ENCODE measurements at regions not wholly inside any gene's neighbourhood (a gene's known extent, or its start where the extent isn't known, plus 50 kb on each side); places are given as distances from the start of the nearest gene placed in this dataset.
A peak's percentile ranks its signal among the peaks of the same experiment; 100 is the strongest.

DNA sequence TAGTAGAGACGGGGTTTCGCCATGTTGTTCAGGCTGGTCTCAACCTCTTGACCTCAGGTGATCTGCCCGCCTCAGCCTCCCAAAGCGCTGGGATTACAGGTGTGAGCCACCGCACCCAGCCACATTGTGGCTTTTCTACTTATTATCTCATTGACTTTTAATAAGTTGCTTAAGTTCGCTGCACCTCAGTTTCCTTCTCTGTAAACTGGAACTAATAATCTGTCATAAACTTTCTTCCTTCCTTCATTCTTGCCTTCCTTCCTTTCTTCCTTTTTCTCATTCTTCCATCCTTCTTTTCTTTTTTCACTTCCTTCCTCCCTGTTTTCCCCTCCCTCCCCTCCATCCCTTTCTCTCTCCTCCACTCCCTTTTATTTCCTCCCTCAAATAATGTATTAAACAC lies 192.2 kb downstream of the MAF start (continued):
- TF ChIP-seq, protein P1, sequence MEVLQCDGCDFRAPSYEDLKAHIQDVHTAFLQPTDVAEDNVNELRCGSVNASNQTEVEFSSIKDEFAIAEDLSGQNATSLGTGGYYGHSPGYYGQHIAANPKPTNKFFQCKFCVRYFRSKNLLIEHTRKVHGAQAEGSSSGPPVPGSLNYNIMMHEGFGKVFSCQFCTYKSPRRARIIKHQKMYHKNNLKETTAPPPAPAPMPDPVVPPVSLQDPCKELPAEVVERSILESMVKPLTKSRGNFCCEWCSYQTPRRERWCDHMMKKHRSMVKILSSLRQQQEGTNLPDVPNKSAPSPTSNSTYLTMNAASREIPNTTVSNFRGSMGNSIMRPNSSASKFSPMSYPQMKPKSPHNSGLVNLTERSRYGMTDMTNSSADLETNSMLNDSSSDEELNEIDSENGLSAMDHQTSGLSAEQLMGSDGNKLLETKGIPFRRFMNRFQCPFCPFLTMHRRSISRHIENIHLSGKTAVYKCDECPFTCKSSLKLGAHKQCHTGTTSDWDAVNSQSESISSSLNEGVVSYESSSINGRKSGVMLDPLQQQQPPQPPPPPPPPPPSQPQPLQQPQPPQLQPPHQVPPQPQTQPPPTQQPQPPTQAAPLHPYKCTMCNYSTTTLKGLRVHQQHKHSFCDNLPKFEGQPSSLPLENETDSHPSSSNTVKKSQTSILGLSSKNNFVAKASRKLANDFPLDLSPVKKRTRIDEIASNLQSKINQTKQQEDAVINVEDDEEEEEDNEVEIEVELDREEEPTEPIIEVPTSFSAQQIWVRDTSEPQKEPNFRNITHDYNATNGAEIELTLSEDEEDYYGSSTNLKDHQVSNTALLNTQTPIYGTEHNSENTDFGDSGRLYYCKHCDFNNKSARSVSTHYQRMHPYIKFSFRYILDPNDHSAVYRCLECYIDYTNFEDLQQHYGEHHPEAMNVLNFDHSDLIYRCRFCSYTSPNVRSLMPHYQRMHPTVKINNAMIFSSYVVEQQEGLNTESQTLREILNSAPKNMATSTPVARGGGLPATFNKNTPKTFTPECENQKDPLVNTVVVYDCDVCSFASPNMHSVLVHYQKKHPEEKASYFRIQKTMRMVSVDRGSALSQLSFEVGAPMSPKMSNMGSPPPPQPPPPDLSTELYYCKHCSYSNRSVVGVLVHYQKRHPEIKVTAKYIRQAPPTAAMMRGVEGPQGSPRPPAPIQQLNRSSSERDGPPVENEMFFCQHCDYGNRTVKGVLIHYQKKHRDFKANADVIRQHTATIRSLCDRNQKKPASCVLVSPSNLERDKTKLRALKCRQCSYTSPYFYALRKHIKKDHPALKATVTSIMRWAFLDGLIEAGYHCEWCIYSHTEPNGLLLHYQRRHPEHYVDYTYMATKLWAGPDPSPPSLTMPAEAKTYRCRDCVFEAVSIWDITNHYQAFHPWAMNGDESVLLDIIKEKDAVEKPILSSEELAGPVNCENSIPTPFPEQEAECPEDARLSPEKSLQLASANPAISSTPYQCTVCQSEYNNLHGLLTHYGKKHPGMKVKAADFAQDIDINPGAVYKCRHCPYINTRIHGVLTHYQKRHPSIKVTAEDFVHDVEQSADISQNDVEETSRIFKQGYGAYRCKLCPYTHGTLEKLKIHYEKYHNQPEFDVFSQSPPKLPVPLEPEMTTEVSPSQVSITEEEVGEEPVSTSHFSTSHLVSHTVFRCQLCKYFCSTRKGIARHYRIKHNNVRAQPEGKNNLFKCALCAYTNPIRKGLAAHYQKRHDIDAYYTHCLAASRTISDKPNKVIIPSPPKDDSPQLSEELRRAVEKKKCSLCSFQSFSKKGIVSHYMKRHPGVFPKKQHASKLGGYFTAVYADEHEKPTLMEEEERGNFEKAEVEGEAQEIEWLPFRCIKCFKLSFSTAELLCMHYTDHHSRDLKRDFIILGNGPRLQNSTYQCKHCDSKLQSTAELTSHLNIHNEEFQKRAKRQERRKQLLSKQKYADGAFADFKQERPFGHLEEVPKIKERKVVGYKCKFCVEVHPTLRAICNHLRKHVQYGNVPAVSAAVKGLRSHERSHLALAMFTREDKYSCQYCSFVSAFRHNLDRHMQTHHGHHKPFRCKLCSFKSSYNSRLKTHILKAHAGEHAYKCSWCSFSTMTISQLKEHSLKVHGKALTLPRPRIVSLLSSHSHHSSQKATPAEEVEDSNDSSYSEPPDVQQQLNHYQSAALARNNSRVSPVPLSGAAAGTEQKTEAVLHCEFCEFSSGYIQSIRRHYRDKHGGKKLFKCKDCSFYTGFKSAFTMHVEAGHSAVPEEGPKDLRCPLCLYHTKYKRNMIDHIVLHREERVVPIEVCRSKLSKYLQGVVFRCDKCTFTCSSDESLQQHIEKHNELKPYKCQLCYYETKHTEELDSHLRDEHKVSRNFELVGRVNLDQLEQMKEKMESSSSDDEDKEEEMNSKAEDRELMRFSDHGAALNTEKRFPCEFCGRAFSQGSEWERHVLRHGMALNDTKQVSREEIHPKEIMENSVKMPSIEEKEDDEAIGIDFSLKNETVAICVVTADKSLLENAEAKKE (CRISPR knock-in tag; IDR thresholded peaks at IDR 0.05) = no peak
- TF ChIP-seq, protein P2, sequence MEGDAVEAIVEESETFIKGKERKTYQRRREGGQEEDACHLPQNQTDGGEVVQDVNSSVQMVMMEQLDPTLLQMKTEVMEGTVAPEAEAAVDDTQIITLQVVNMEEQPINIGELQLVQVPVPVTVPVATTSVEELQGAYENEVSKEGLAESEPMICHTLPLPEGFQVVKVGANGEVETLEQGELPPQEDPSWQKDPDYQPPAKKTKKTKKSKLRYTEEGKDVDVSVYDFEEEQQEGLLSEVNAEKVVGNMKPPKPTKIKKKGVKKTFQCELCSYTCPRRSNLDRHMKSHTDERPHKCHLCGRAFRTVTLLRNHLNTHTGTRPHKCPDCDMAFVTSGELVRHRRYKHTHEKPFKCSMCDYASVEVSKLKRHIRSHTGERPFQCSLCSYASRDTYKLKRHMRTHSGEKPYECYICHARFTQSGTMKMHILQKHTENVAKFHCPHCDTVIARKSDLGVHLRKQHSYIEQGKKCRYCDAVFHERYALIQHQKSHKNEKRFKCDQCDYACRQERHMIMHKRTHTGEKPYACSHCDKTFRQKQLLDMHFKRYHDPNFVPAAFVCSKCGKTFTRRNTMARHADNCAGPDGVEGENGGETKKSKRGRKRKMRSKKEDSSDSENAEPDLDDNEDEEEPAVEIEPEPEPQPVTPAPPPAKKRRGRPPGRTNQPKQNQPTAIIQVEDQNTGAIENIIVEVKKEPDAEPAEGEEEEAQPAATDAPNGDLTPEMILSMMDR (conservative IDR thresholded peaks at IDR 0.05; ENCODE audit: low read depth in 2 of 2) = no peak

DNA sequence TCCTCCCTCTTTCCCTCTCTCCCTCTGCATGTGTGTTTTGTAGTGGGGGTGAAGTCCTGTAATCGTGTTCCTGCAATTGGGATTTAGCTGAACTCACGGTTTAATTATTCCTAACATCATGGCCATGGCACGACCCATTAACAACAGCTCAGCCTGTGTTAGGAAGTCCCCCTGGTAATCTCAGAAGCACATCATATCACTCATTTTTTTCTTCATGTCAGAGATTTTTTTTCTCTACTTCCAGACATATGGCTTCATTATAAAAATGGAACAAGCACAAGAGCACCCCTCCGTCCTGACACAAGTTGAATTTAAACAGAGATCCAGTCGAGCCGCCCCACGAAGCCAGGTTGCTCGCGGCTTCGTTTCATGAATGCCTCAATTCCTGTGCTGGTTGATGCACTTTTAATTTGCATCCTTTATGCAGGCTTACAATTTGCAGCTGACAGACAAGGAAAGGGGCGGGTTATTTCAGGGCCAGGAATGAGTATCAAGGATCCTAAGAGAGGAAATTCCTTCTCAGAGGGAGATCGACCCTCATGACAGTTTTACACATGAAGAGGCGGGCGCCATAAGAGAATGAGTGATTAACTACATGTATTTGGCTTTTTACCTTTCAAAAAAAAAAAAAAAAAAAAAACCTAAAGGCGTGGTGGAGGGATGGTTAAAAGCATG lies 192.9 kb downstream of the MAF start:
- Histone ChIP-seq H3K4me3 (no peak overlapping the region), H3F3A (replicated peaks; ENCODE audit: low read depth) (no peaks in the 10 kb centered on the region), H4K20me1 (replicated peaks; ENCODE audit: insufficient read depth) (no peaks in the 10 kb centered on the region), H3K36me3 (ENCODE audit: insufficient read depth) (no peaks in the 10 kb centered on the region), H3K4me2 (0 out of 2 replicates have a peak overlapping the region, but pooled peaks have one; percentile 8), H3K27me3 (ENCODE audit: insufficient read depth) (no peaks in the 10 kb centered on the region), H3K4me1 (ENCODE audit: insufficient read depth) (peaks cover 14% of the 10 kb centered on the region), H3K79me2 (replicated peaks; ENCODE audit: insufficient read depth) (no peaks in the 10 kb centered on the region), H2AFZ (peak overlapping the region; percentile 80; the same call in 1 of the 2 replicates), H3K9me2 (ENCODE audit: insufficient read depth) (peaks cover 12% of the 10 kb centered on the region), H3K27ac (ENCODE audit: low read depth) (no peak overlapping the region)
- no peak for DNase-seq (ENCODE audit: low spot score)
- H3K27me3 Mint-ChIP-seq (ENCODE audit: insufficient read depth, low read depth, poor library complexity) = peaks cover 7% of the 10 kb centered on the region
- no peak overlapping the region; the same call in 1 of the 2 replicates for H3K27ac Mint-ChIP-seq
- no peaks in the 10 kb centered on the region; the same call in 2 of the 3 replicates for H3K36me3 Mint-ChIP-seq (ENCODE audit: low read depth)
- peak; percentile 34; the same call in 1 of the 3 replicates for ATAC-seq
- H3K4me3 Mint-ChIP-seq = no peak overlapping the region; the same call in 2 of the 3 replicates
- peaks cover 22% of the 10 kb centered on the region for H3K4me1 Mint-ChIP-seq
- H3K9me3 Mint-ChIP-seq = peaks cover 6% of the 10 kb centered on the region; the same call in 2 of the 3 replicates
- TF ChIP-seq, protein P3, sequence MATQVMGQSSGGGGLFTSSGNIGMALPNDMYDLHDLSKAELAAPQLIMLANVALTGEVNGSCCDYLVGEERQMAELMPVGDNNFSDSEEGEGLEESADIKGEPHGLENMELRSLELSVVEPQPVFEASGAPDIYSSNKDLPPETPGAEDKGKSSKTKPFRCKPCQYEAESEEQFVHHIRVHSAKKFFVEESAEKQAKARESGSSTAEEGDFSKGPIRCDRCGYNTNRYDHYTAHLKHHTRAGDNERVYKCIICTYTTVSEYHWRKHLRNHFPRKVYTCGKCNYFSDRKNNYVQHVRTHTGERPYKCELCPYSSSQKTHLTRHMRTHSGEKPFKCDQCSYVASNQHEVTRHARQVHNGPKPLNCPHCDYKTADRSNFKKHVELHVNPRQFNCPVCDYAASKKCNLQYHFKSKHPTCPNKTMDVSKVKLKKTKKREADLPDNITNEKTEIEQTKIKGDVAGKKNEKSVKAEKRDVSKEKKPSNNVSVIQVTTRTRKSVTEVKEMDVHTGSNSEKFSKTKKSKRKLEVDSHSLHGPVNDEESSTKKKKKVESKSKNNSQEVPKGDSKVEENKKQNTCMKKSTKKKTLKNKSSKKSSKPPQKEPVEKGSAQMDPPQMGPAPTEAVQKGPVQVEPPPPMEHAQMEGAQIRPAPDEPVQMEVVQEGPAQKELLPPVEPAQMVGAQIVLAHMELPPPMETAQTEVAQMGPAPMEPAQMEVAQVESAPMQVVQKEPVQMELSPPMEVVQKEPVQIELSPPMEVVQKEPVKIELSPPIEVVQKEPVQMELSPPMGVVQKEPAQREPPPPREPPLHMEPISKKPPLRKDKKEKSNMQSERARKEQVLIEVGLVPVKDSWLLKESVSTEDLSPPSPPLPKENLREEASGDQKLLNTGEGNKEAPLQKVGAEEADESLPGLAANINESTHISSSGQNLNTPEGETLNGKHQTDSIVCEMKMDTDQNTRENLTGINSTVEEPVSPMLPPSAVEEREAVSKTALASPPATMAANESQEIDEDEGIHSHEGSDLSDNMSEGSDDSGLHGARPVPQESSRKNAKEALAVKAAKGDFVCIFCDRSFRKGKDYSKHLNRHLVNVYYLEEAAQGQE (IDR thresholded peaks at IDR 0.05; ENCODE audit: unreplicated experiment) = no peak
- TF ChIP-seq CREB1 (CRISPR knock-in tag; IDR thresholded peaks at IDR 0.05; ENCODE audit: low read depth) = no peak
